Keratinocyte (primary cell): ENCODE measurements at regions not wholly inside any gene's neighbourhood (a gene's known extent, or its start where the extent isn't known, plus 50 kb on each side); places are given as distances from the start of the nearest gene placed in this dataset.

Source experiments
- DNase-seq: peaks from one replicate; pipeline ENCODE4 v3.0.0-alpha.2; 2011; ENCODE audit warnings: low read depth, missing footprints, low spot score
- FAIRE-seq: peaks from 2 replicates; lab custom pipeline; 2011; peaks lifted over from hg19 to GRCh38; lab: Jason Lieb, UNC
- H2AFZ ChIP-seq: 2 replicates; pipeline ENCODE4 v1.6.0; 2012; ENCODE audit warnings: low read length, control low read depth, inconsistent platforms; ENCODE audit not compliant: control insufficient read depth
- H3K27ac ChIP-seq: 2 replicates; pipeline ENCODE4 v1.5.1; 2011; ENCODE audit warnings: low read length; ENCODE audit not compliant: control insufficient read depth, insufficient read depth
- H3K27me3 ChIP-seq: 3 replicates; pipeline ENCODE4 v1.6.0; 2011; ENCODE audit warnings: low read length; ENCODE audit not compliant: control insufficient read depth, insufficient read depth; ENCODE audit errors: extremely low read depth
- H3K36me3 ChIP-seq, 2 experiments: 2 replicates in 1 of 2; 3 replicates in 1 of 2; pipeline ENCODE4 v1.5.1; 2011; ENCODE audit warnings: low read length in 2 of 2, mild to moderate bottlenecking in 1 of 2; ENCODE audit not compliant: control insufficient read depth in 2 of 2, insufficient read depth in 2 of 2; ENCODE audit errors: extremely low read depth in 1 of 2
- H3K4me1 ChIP-seq: 3 replicates; pipeline ENCODE4 v1.5.1; 2011; ENCODE audit warnings: low read length; ENCODE audit not compliant: control insufficient read depth, insufficient read depth; ENCODE audit errors: extremely low read depth
- H3K4me2 ChIP-seq: 3 replicates; pipeline ENCODE4 v1.6.0; 2011; ENCODE audit warnings: low read depth, low read length; ENCODE audit not compliant: control insufficient read depth, insufficient read depth; ENCODE audit errors: extremely low read depth
- H3K4me3 ChIP-seq, 3 experiments: fragments of 200-600 bp in 1 of 3; sonication (generic) in 1 of 3; 2 replicates in 2 of 3; 3 replicates in 1 of 3; pipeline ENCODE4 v1.5.1; 2011 to 2016; ENCODE audit warnings: low read length in 3 of 3, mild to moderate bottlenecking in 3 of 3, control low read depth in 2 of 3, inconsistent platforms in 1 of 3, low read depth in 1 of 3, mixed read lengths in 1 of 3, mixed run types in 1 of 3, moderate library complexity in 1 of 3; ENCODE audit not compliant: control insufficient read depth in 2 of 3, insufficient read depth in 2 of 3; ENCODE audit errors: extremely low read depth in 1 of 3
- H3K79me2 ChIP-seq: 2 replicates; pipeline ENCODE4 v1.6.0; 2012; ENCODE audit warnings: low read length; ENCODE audit not compliant: control insufficient read depth, insufficient read depth
- H3K9ac ChIP-seq: 3 replicates; pipeline ENCODE4 v1.6.0; 2011; ENCODE audit warnings: low read length; ENCODE audit not compliant: control insufficient read depth, insufficient read depth; ENCODE audit errors: extremely low read depth
- H3K9me1 ChIP-seq: 3 replicates; pipeline ENCODE4 v1.6.0; 2011; ENCODE audit warnings: low read length; ENCODE audit not compliant: control insufficient read depth, insufficient read depth; ENCODE audit errors: extremely low read depth
- H3K9me3 ChIP-seq: 2 replicates; pipeline ENCODE4 v1.5.1; 2012; ENCODE audit warnings: low read depth, low read length; ENCODE audit not compliant: control insufficient read depth
- H4K20me1 ChIP-seq: 3 replicates; pipeline ENCODE4 v1.6.0; 2011; ENCODE audit warnings: low read length; ENCODE audit not compliant: control insufficient read depth, insufficient read depth; ENCODE audit errors: extremely low read depth
- EZH2 ChIP-seq: IDR thresholded peaks from one replicate; pipeline ENCODE4 v1.6.1; 2012; ENCODE audit warnings: inconsistent platforms, mild to moderate bottlenecking, low read length, moderate library complexity
- dilution Hi-C: fragments of 300-500 bp; cut with MboI; formaldehyde crosslinking; loops from one replicate; pipeline ENCODE4 v1.7.0; 2020; ENCODE audit warnings: low sequenced_read_pairs; ENCODE audit not compliant: extremely low pct_ligation_motif_present
- TF ChIP-seq, protein P1 (sequence below), 3 experiments: IDR thresholded peaks in 1 of 3; conservative IDR thresholded peaks in 1 of 3; optimal IDR thresholded peaks in 1 of 3; 2 replicates in 2 of 3; 3 replicates in 1 of 3; pipeline versions ENCODE3 to v1.5.1; 2011; ENCODE audit warnings: low read length in 3 of 3, mild to moderate bottlenecking in 3 of 3, moderate library complexity in 2 of 3, control low read depth in 1 of 3, inconsistent platforms in 1 of 3; ENCODE audit not compliant: insufficient read depth in 2 of 3; ENCODE audit errors: extremely low read depth in 1 of 3

DNA sequence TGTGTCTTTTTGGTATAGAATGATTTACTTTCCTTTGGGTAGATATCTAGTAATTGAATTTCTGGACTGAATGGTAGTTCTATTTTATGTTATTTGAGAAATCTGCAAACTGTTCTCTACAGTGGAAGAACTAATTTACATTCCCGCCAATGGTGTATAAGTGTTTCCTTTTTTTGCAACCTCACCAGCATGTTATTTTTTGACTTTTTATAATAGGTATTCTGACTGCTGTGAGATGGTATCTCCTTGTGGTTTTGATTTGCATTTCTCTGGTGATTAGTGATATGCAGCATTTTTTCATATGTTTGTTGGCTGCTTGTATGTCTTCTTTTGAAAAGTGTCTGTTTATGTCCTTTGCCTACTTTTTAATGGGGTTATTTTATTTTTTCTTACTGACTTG is 607.2 kb downstream of the OTOL1 start:
- no peak overlapping the region for H3K9ac ChIP-seq
- H3K36me3 ChIP-seq, result no peaks in the 10 kb centered on the region
- no peak overlapping the region for H3K4me3 ChIP-seq
- TF ChIP-seq, protein P1, sequence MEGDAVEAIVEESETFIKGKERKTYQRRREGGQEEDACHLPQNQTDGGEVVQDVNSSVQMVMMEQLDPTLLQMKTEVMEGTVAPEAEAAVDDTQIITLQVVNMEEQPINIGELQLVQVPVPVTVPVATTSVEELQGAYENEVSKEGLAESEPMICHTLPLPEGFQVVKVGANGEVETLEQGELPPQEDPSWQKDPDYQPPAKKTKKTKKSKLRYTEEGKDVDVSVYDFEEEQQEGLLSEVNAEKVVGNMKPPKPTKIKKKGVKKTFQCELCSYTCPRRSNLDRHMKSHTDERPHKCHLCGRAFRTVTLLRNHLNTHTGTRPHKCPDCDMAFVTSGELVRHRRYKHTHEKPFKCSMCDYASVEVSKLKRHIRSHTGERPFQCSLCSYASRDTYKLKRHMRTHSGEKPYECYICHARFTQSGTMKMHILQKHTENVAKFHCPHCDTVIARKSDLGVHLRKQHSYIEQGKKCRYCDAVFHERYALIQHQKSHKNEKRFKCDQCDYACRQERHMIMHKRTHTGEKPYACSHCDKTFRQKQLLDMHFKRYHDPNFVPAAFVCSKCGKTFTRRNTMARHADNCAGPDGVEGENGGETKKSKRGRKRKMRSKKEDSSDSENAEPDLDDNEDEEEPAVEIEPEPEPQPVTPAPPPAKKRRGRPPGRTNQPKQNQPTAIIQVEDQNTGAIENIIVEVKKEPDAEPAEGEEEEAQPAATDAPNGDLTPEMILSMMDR (optimal IDR thresholded peaks at IDR 0.05 in 1 of 3, IDR thresholded peaks at IDR 0.05 in 1 of 3, conservative IDR thresholded peaks at IDR 0.05 in 1 of 3; ENCODE audit: extremely low read depth in 1 of 3, insufficient read depth in 2 of 3, low read length in 3 of 3), result no peak
- TF ChIP-seq EZH2, result no peak
- dilution Hi-C loops, result no loop called here
- no peak overlapping the region for H2AFZ ChIP-seq
- no peaks in the 10 kb centered on the region for H3K9me1 ChIP-seq
- H3K27me3 ChIP-seq, result no peaks in the 10 kb centered on the region
- no peak overlapping the region for H3K4me2 ChIP-seq
- no peaks in the 10 kb centered on the region for H3K9me3 ChIP-seq
- no peak for DNase-seq
- H3K4me1 ChIP-seq, result no peaks in the 10 kb centered on the region
- H3K79me2 ChIP-seq, result no peaks in the 10 kb centered on the region
- H3K27ac ChIP-seq, result no peak overlapping the region
- no peaks in the 10 kb centered on the region for H4K20me1 ChIP-seq
- FAIRE-seq, result no peak

DNA sequence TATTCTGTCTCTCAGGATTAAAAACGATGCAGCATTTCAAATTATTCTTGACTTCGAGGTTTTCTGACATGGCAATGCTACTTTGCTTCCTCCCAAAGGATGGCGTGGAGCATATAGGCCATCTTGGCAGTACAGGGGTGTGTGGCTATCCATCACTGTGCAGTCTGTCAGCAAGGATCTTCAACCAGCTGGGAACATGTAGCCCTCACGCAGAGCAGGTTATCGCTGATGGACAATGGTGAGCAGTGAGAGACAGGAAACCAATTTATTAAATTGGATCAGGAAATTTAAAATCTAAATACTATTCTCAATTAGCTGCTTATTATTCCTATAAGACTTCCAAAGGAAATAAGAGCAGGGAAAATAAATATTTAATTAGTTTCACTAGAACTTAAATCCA is 615.3 kb downstream of the OTOL1 start:
- H2AFZ ChIP-seq, result no peak overlapping the region
- FAIRE-seq, result no peak
- no peak overlapping the region for H3K9ac ChIP-seq
- H3K4me2 ChIP-seq, result no peak overlapping the region
- no peaks in the 10 kb centered on the region for H3K27me3 ChIP-seq
- H4K20me1 ChIP-seq, result no peaks in the 10 kb centered on the region
- no peaks in the 10 kb centered on the region for H3K79me2 ChIP-seq
- no peaks in the 10 kb centered on the region for H3K9me1 ChIP-seq
- no peaks in the 10 kb centered on the region for H3K36me3 ChIP-seq
- H3K27ac ChIP-seq, result no peak overlapping the region
- H3K4me3 ChIP-seq, result no peak overlapping the region
- DNase-seq, result no peak
- no peaks in the 10 kb centered on the region for H3K4me1 ChIP-seq
- no peak for TF ChIP-seq EZH2
- TF ChIP-seq, protein P1 (optimal IDR thresholded peaks at IDR 0.05 in 1 of 3, IDR thresholded peaks at IDR 0.05 in 1 of 3, conservative IDR thresholded peaks at IDR 0.05 in 1 of 3; ENCODE audit: extremely low read depth in 1 of 3, insufficient read depth in 2 of 3, low read length in 3 of 3), result no peak
- H3K9me3 ChIP-seq, result peaks cover 2% of the 10 kb centered on the region
- dilution Hi-C loops, result no loop called here
